ENCODE measurements at regions not wholly inside any gene's neighbourhood (a gene's known extent, or its start where the extent isn't known, plus 50 kb on each side); places are given as distances from the start of the nearest gene placed in this dataset.

GRCh38 chr14:25955772-25956171 lies 642.1 kb downstream of the NOVA1 start:
- WGBS, 2 donors, result 80 to 83% methylated on average over 3 of the region's 3 CpGs
- Histone ChIP-seq H3K27ac (no peak overlapping the region), H3K4me3 (no peak overlapping the region), H3K27me3 (no peaks in the 10 kb centered on the region), H3K9me3 (peaks cover 0 to 4% (median 0%) of the 10 kb centered on the region in 4 donors), H3K36me3 (no peaks in the 10 kb centered on the region), H3K4me1 (no peaks in the 10 kb centered on the region)
- no peak for ATAC-seq (ENCODE audit: low FRiP score in 2 of 2)
- no peak for TF ChIP-seq EP300 (IDR thresholded peaks at IDR 0.05)
- no peak for TF ChIP-seq POLR2AphosphoS5 (IDR thresholded peaks at IDR 0.05)
- no peak for TF ChIP-seq CTCF (IDR thresholded peaks at IDR 0.05)
- TF ChIP-seq POLR2A (IDR thresholded peaks at IDR 0.05), result no peak
- DNase-seq, result no peak

GRCh38 chr14:25953532-25954139 lies 644.2 kb downstream of the NOVA1 start:
- no peaks in the 10 kb centered on the region for H3K36me3 ChIP-seq
- 82 to 84% methylated on average over 5 of the region's 5 CpGs for WGBS, 2 donors
- peaks cover 0 to 4% (median 0%) of the 10 kb centered on the region in 4 donors for H3K9me3 ChIP-seq
- TF ChIP-seq EP300 (IDR thresholded peaks at IDR 0.05) (no peak), CTCF (IDR thresholded peaks at IDR 0.05) (no peak), POLR2AphosphoS5 (IDR thresholded peaks at IDR 0.05) (no peak), POLR2A (IDR thresholded peaks at IDR 0.05) (no peak)
- no peaks in the 10 kb centered on the region for H3K27me3 ChIP-seq
- ATAC-seq (ENCODE audit: low FRiP score in 2 of 2), result peak in 1 of 2 donors; percentile 68
- H3K4me1 ChIP-seq, result no peaks in the 10 kb centered on the region
- H3K27ac ChIP-seq, result no peak overlapping the region
- H3K4me3 ChIP-seq, result no peak overlapping the region
- DNase-seq, result no peak

GRCh38 chr14:25945746-25946145 lies 652.1 kb downstream of the NOVA1 start:
- Histone ChIP-seq H3K4me1 (no peaks in the 10 kb centered on the region), H3K27me3 (no peaks in the 10 kb centered on the region), H3K36me3 (no peaks in the 10 kb centered on the region), H3K9me3 (no peaks in the 10 kb centered on the region), H3K4me3 (no peak overlapping the region), H3K27ac (no peak overlapping the region)
- DNase-seq (no peak), ATAC-seq (ENCODE audit: low FRiP score in 2 of 2) (no peak)
- WGBS, 2 donors, result 54 to 59% methylated on average over 1 of the region's 1 CpG
- TF ChIP-seq POLR2AphosphoS5 (IDR thresholded peaks at IDR 0.05) (no peak), POLR2A (IDR thresholded peaks at IDR 0.05) (no peak), EP300 (IDR thresholded peaks at IDR 0.05) (no peak), CTCF (IDR thresholded peaks at IDR 0.05) (no peak)

GRCh38 chr14:25944020-25944419 lies 653.8 kb downstream of the NOVA1 start:
- no peaks in the 10 kb centered on the region for H3K9me3 ChIP-seq
- H3K4me3 ChIP-seq, result no peak overlapping the region
- 72 to 75% methylated on average over 4 of the region's 4 CpGs for WGBS, 2 donors
- no peak overlapping the region for H3K27ac ChIP-seq
- TF ChIP-seq POLR2AphosphoS5 (IDR thresholded peaks at IDR 0.05), result no peak
- TF ChIP-seq EP300 (IDR thresholded peaks at IDR 0.05), result no peak
- no peak for TF ChIP-seq POLR2A (IDR thresholded peaks at IDR 0.05)
- TF ChIP-seq CTCF (IDR thresholded peaks at IDR 0.05), result no peak
- no peaks in the 10 kb centered on the region for H3K4me1 ChIP-seq
- H3K36me3 ChIP-seq, result no peaks in the 10 kb centered on the region
- ATAC-seq (ENCODE audit: low FRiP score in 2 of 2) (no peak), DNase-seq (no peak)
- H3K27me3 ChIP-seq, result no peaks in the 10 kb centered on the region

GRCh38 chr14:25943329-25943728 lies 654.5 kb downstream of the NOVA1 start:
- Histone ChIP-seq H3K9me3 (no peaks in the 10 kb centered on the region), H3K4me1 (no peaks in the 10 kb centered on the region), H3K36me3 (no peaks in the 10 kb centered on the region), H3K27me3 (no peaks in the 10 kb centered on the region), H3K27ac (no peak overlapping the region), H3K4me3 (no peak overlapping the region)
- WGBS, 2 donors, result 88 to 92% methylated on average over 1 of the region's 1 CpG
- no peak for ATAC-seq (ENCODE audit: low FRiP score in 2 of 2)
- DNase-seq, result no peak
- TF ChIP-seq EP300 (IDR thresholded peaks at IDR 0.05) (no peak), POLR2A (IDR thresholded peaks at IDR 0.05) (no peak), CTCF (IDR thresholded peaks at IDR 0.05) (no peak), POLR2AphosphoS5 (IDR thresholded peaks at IDR 0.05) (no peak)
